ENCODE measurements at regions not wholly inside any gene's neighbourhood (a gene's known extent, or its start where the extent isn't known, plus 50 kb on each side); places are given as distances from the start of the nearest gene placed in this dataset.
A peak's percentile ranks its signal among the peaks of the same experiment; 100 is the strongest.

GRCh38 chr17:77324227-77324626 lies 183.5 kb downstream of the SEC14L1 start:
- no peak overlapping the region for H3K4me3 ChIP-seq
- intact Hi-C loops (cut with DNase I): loop anchor here in 1 of 3 donors (10.0 kb wide), 1 partner anchor 171 kb away; no protein-coding TSS in a partner anchor
- DNase-seq: peak in 1 of 6 donors; percentile 7
- no peaks in the 10 kb centered on the region for H3K36me3 ChIP-seq
- no peaks in the 10 kb centered on the region for H3K9me3 ChIP-seq
- TF ChIP-seq, protein P1, sequence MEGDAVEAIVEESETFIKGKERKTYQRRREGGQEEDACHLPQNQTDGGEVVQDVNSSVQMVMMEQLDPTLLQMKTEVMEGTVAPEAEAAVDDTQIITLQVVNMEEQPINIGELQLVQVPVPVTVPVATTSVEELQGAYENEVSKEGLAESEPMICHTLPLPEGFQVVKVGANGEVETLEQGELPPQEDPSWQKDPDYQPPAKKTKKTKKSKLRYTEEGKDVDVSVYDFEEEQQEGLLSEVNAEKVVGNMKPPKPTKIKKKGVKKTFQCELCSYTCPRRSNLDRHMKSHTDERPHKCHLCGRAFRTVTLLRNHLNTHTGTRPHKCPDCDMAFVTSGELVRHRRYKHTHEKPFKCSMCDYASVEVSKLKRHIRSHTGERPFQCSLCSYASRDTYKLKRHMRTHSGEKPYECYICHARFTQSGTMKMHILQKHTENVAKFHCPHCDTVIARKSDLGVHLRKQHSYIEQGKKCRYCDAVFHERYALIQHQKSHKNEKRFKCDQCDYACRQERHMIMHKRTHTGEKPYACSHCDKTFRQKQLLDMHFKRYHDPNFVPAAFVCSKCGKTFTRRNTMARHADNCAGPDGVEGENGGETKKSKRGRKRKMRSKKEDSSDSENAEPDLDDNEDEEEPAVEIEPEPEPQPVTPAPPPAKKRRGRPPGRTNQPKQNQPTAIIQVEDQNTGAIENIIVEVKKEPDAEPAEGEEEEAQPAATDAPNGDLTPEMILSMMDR (IDR thresholded peaks at IDR 0.05): no peak
- peaks cover 0 to 9% (median 0%) of the 10 kb centered on the region in 3 donors for H3K4me1 ChIP-seq
- no peaks in the 10 kb centered on the region for H3K27me3 ChIP-seq
- ATAC-seq: no peak
- peak overlapping the region in 1 of 4 donors; percentile 85 for H3K27ac ChIP-seq
- 91 to 95% methylated on average over 8 of the region's 8 CpGs for WGBS, 2 donors
- no peak for FAIRE-seq

DNA sequence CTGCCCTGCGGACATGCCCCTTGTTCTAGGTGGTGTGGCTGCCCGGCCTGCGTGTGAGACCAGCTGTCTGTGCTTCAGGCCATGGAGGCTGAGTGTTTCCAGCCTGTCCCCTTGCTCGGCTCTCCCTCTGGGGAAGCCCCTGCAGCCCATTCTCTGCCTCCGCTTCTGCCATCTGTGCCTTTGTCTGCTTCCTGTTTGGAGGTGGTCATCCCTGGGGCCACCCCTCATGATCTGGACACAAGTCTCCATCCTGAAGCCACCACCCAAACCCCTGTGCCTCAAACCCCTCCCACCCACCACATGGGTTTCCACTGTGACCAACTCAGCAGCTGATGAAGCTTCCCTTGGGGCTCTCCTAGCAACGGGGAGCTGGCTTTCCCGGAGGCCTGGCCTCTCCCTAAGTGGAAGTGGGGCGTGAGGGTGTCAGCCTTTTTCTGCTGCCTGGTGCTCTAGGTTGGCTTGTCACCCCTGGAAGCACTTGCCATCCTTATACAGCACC lies 184.9 kb downstream of the SEC14L1 start:
- ATAC-seq (peak in 2 of 4 donors; percentile 5 to 29), FAIRE-seq (no peak), DNase-seq (no peak)
- Histone ChIP-seq H3K4me3 (no peak overlapping the region), H3K27me3 (no peaks in the 10 kb centered on the region), H3K4me1 (peaks cover 0 to 9% (median 0%) of the 10 kb centered on the region in 3 donors), H3K36me3 (no peaks in the 10 kb centered on the region), H3K27ac (peak overlapping the region in 2 of 4 donors; percentile 44 to 47), H3K9me3 (no peaks in the 10 kb centered on the region)
- intact Hi-C loops (cut with DNase I): loop anchor here in 2 of 3 donors (5.0 to 10.0 kb wide), 2 partner anchors 167 to 169 kb away; no protein-coding TSS in a partner anchor
- TF ChIP-seq, protein P1 (IDR thresholded peaks at IDR 0.05): no peak
- WGBS, 2 donors: 86 to 87% methylated on average over 8 of the region's 8 CpGs

- no peak overlapping the region for H3K4me3 ChIP-seq
- no peak overlapping the region for H3K27ac ChIP-seq
- DNase-seq (peak in 1 of 6 donors; percentile 12), FAIRE-seq (no peak), ATAC-seq (no peak)
- H3K36me3 ChIP-seq: no peaks in the 10 kb centered on the region
- WGBS, 2 donors: 91 to 94% methylated on average over 18 of the region's 18 CpGs
- intact Hi-C loops (cut with DNase I): loop anchor here in 2 of 3 donors (5.0 to 10.0 kb wide), 2 partner anchors 166 to 169 kb away; no protein-coding TSS in a partner anchor
- H3K9me3 ChIP-seq: no peaks in the 10 kb centered on the region
- peaks cover 0 to 9% (median 0%) of the 10 kb centered on the region in 3 donors for H3K4me1 ChIP-seq
- no peaks in the 10 kb centered on the region for H3K27me3 ChIP-seq
- TF ChIP-seq, protein P1 (IDR thresholded peaks at IDR 0.05): no peak
These were observed 185.4 kb downstream of the SEC14L1 start for GRCh38 chr17:77326076-77326591.

GRCh38 chr17:77326636-77327035 lies 185.9 kb downstream of the SEC14L1 start:
- Histone ChIP-seq H3K36me3 (no peaks in the 10 kb centered on the region), H3K4me3 (no peak overlapping the region), H3K9me3 (no peaks in the 10 kb centered on the region), H3K27me3 (no peaks in the 10 kb centered on the region), H3K27ac (no peak overlapping the region), H3K4me1 (peaks cover 0 to 9% (median 0%) of the 10 kb centered on the region in 3 donors)
- intact Hi-C loops (cut with DNase I): loop anchor here in 2 of 3 donors (5.0 to 10.0 kb wide), 2 partner anchors 166 to 168 kb away; no protein-coding TSS in a partner anchor
- TF ChIP-seq, protein P1 (IDR thresholded peaks at IDR 0.05): no peak
- peak in 1 of 6 donors; percentile 5 for DNase-seq
- FAIRE-seq: no peak
- ATAC-seq: no peak
- 94 to 96% methylated on average over 7 of the region's 7 CpGs for WGBS, 2 donors

- FAIRE-seq (no peak), ATAC-seq (no peak), DNase-seq (peak in 1 of 6 donors; percentile 9)
- intact Hi-C loops (cut with DNase I): loop anchor here in 2 of 3 donors (5.0 to 10.0 kb wide), 2 partner anchors 165 to 168 kb away; no protein-coding TSS in a partner anchor
- 90 to 94% methylated on average over 11 of the region's 11 CpGs for WGBS, 2 donors
- TF ChIP-seq, protein P1 (IDR thresholded peaks at IDR 0.05): no peak
- H3K4me3 ChIP-seq: no peak overlapping the region
- H3K4me1 ChIP-seq: peaks cover 0 to 8% (median 0%) of the 10 kb centered on the region in 3 donors
- no peaks in the 10 kb centered on the region for H3K27me3 ChIP-seq
- H3K27ac ChIP-seq: no peak overlapping the region
- no peaks in the 10 kb centered on the region for H3K36me3 ChIP-seq
- no peaks in the 10 kb centered on the region for H3K9me3 ChIP-seq
These were observed 186.4 kb downstream of the SEC14L1 start for GRCh38 chr17:77327181-77327565.

All from pancreas (tissue), 10 donors.